H1 (cell line): ENCODE measurements at regions not wholly inside any gene's neighbourhood (a gene's known extent, or its start where the extent isn't known, plus 50 kb on each side); places are given as distances from the start of the nearest gene placed in this dataset.

Experiments
- CTCF ChIA-PET: fragments of 300-600 bp; sonication (Branson Sonifier 250); formaldehyde crosslinking; loops from one replicate; lab custom pipeline; 2021; ENCODE audit not compliant: partially characterized antibody; lab: Charles Lee
- POLR2A ChIA-PET: fragments of 300-600 bp; sonication (Branson Sonifier 250); formaldehyde crosslinking; loops from one replicate; lab custom pipeline; 2021; ENCODE audit warnings: inconsistent platforms; ENCODE audit not compliant: partially characterized antibody; lab: Charles Lee
- DNase-seq, 2 experiments: peaks; one replicate each; pipeline versions ENCODE4 v3.0.0 to v3.0.0-alpha.2; 2010 to 2022; ENCODE audit warnings: low spot score in 2 of 2, low read depth in 1 of 2, mixed read lengths in 1 of 2
- FAIRE-seq: peaks from 2 replicates; lab custom pipeline; 2011; peaks lifted over from hg19 to GRCh38; lab: Jason Lieb, UNC
- H2AFZ ChIP-seq: 2 replicates; pipeline ENCODE4 v1.8.1; 2012; ENCODE audit warnings: low read length, inconsistent platforms
- H2AK5ac ChIP-seq: 2 replicates; pipeline ENCODE4 v1.6.1; 2013; ENCODE audit warnings: low read depth, low read length
- H2BK120ac ChIP-seq: replicated peaks from 2 replicates; pipeline ENCODE3; 2013; ENCODE audit warnings: low read depth, low read length, inconsistent platforms
- H2BK12ac ChIP-seq: 2 replicates; pipeline ENCODE4 v1.6.1; 2013; ENCODE audit warnings: low read depth, low read length
- H2BK15ac ChIP-seq: 2 replicates; pipeline ENCODE4 v1.6.1; 2013; ENCODE audit warnings: low read length
- H2BK20ac ChIP-seq: 2 replicates; pipeline ENCODE4 v1.6.1; 2013; ENCODE audit warnings: low read length
- H2BK5ac ChIP-seq: 2 replicates; pipeline ENCODE4 v1.6.1; 2013; ENCODE audit warnings: low read depth, low read length
- H3K14ac ChIP-seq: 2 replicates; pipeline ENCODE4 v1.6.1; 2013; ENCODE audit warnings: inconsistent platforms; ENCODE audit not compliant: insufficient read length
- H3K18ac ChIP-seq: 2 replicates; pipeline ENCODE4 v1.6.1; 2013; ENCODE audit warnings: low read length; ENCODE audit errors: extremely low read depth
- H3K23ac ChIP-seq: 2 replicates; pipeline ENCODE4 v1.6.1; 2013; ENCODE audit warnings: inconsistent platforms; ENCODE audit not compliant: insufficient read length
- H3K23me2 ChIP-seq: 2 replicates; pipeline ENCODE4 v1.6.1; 2013; ENCODE audit warnings: low read depth, low read length
- H3K27ac ChIP-seq: 2 replicates; pipeline ENCODE4 v1.6.1; 2011; ENCODE audit warnings: low read depth, low read length, inconsistent platforms
- H3K27me3 ChIP-seq, 4 experiments: replicated peaks in 1 of 4; 1 replicate in 1 of 4; 2 replicates in 3 of 4; pipeline versions ENCODE4 v1.6.1 to v1.8.1; 2011 to 2013; ENCODE audit warnings: low read length in 3 of 4, mild to moderate bottlenecking in 3 of 4, inconsistent platforms in 2 of 4, mixed read lengths in 2 of 4, moderate library complexity in 1 of 4; ENCODE audit not compliant: control insufficient read depth in 3 of 4, insufficient read depth in 3 of 4; ENCODE audit errors: extremely low read depth in 1 of 4
- H3K36me3 ChIP-seq, 4 experiments: 2 replicates each; pipeline versions ENCODE4 v1.6.1 to v1.8.1; 2011 to 2013; ENCODE audit warnings: mild to moderate bottlenecking in 4 of 4, low read length in 3 of 4, moderate library complexity in 2 of 4, control low read depth in 1 of 4, inconsistent platforms in 1 of 4; ENCODE audit not compliant: insufficient read depth in 4 of 4, control insufficient read depth in 2 of 4
- H3K4ac ChIP-seq: replicated peaks from 2 replicates; pipeline ENCODE3; 2013; ENCODE audit warnings: low read length, low read depth, mixed read lengths, inconsistent platforms; ENCODE audit not compliant: insufficient read length
- H3K4me1 ChIP-seq, 4 experiments: replicated peaks in 1 of 4; 1 replicate in 1 of 4; 2 replicates in 3 of 4; pipeline versions ENCODE4 v1.6.1 to v1.8.1; 2011 to 2013; ENCODE audit warnings: low read length in 3 of 4, inconsistent platforms in 2 of 4, mixed read lengths in 1 of 4; ENCODE audit not compliant: insufficient read depth in 4 of 4, control insufficient read depth in 3 of 4
- H3K4me2 ChIP-seq, 2 experiments: 2 replicates each; pipeline versions ENCODE4 v1.6.1 to v1.8.1; 2011 to 2013; ENCODE audit warnings: low read depth in 2 of 2, low read length in 2 of 2, control low read depth in 1 of 2, inconsistent platforms in 1 of 2, mild to moderate bottlenecking in 1 of 2; ENCODE audit not compliant: insufficient read depth in 1 of 2
- H3K4me3 ChIP-seq, 4 experiments: fragments of 200-600, 300-600 bp in 1 of 4; sonication (generic), shearing (Covaris generic), sonication (Bioruptor Twin) in 1 of 4; 2 replicates each; pipeline versions ENCODE4 v1.5.1 to v1.8.1; 2011 to 2016; ENCODE audit warnings: low read length in 4 of 4, low read depth in 3 of 4, control low read depth in 2 of 4, inconsistent platforms in 2 of 4, mild to moderate bottlenecking in 2 of 4, mixed read lengths in 1 of 4, moderate library complexity in 1 of 4; ENCODE audit not compliant: insufficient read depth in 2 of 4; ENCODE audit errors: extremely low read depth in 1 of 4
- H3K56ac ChIP-seq: replicated peaks from 2 replicates; pipeline ENCODE3; 2013; ENCODE audit warnings: low read depth, mild to moderate bottlenecking, mixed read lengths, low read length, inconsistent platforms; ENCODE audit not compliant: insufficient read length
- H3K79me1 ChIP-seq: 2 replicates; pipeline ENCODE4 v1.6.1; 2013; ENCODE audit warnings: low read depth, low read length, control low read depth
- H3K79me2 ChIP-seq, 2 experiments: 2 replicates each; pipeline versions ENCODE4 v1.6.1 to v1.8.1; 2012 to 2013; ENCODE audit warnings: low read length in 2 of 2, mild to moderate bottlenecking in 2 of 2, inconsistent platforms in 1 of 2; ENCODE audit not compliant: insufficient read depth in 2 of 2, control insufficient read depth in 1 of 2
- H3K9ac ChIP-seq, 4 experiments: replicated peaks in 1 of 4; 1 replicate in 1 of 4; 2 replicates in 3 of 4; pipeline versions ENCODE4 v1.6.1 to v1.8.1; 2011 to 2013; ENCODE audit warnings: low read depth in 3 of 4, low read length in 3 of 4, control low read depth in 2 of 4, mild to moderate bottlenecking in 2 of 4, moderate library complexity in 2 of 4, inconsistent platforms in 1 of 4; ENCODE audit errors: extremely low read depth in 1 of 4
- H3K9me3 ChIP-seq, 2 experiments: 2 replicates each; pipeline versions ENCODE4 v1.6.1 to v1.8.1; 2012 to 2013; ENCODE audit warnings: mild to moderate bottlenecking in 2 of 2, moderate library complexity in 2 of 2, control low read depth in 1 of 2, inconsistent platforms in 1 of 2, low read depth in 1 of 2, low read length in 1 of 2, mixed read lengths in 1 of 2; ENCODE audit not compliant: insufficient read depth in 2 of 2
- H4K20me1 ChIP-seq, 2 experiments: replicated peaks in 1 of 2; 2 replicates each; pipeline versions ENCODE3 to v1.8.1; 2011 to 2013; ENCODE audit warnings: inconsistent platforms in 2 of 2, low read length in 2 of 2, mild to moderate bottlenecking in 1 of 2; ENCODE audit not compliant: insufficient read depth in 2 of 2, control insufficient read depth in 1 of 2
- H4K5ac ChIP-seq: 2 replicates; pipeline ENCODE4 v1.6.1; 2013; ENCODE audit warnings: low read length, low read depth, mixed read lengths, inconsistent platforms; ENCODE audit not compliant: insufficient read length
- H4K8ac ChIP-seq: 2 replicates; pipeline ENCODE4 v1.8.0; 2013; ENCODE audit warnings: mild to moderate bottlenecking, moderate library complexity, low read length, inconsistent platforms; ENCODE audit not compliant: insufficient read depth; ENCODE audit errors: extremely low read depth
- H4K91ac ChIP-seq: replicated peaks from 2 replicates; pipeline ENCODE3; 2013; ENCODE audit warnings: low read length, mixed read lengths, inconsistent platforms; ENCODE audit not compliant: insufficient read length
- CHD2 ChIP-seq: IDR thresholded peaks from 2 replicates; pipeline ENCODE4 v1.6.1; 2012; ENCODE audit warnings: low read length, improper control_type of control experiment
- EZH2 ChIP-seq: fragments of 200-600 bp; sonication (generic); IDR thresholded peaks from 2 replicates; pipeline ENCODE4 v1.7.1; 2012; ENCODE audit warnings: low read depth, mild to moderate bottlenecking, moderate library complexity, low read length, inconsistent platforms; ENCODE audit not compliant: severe bottlenecking
- RFX5 ChIP-seq: IDR thresholded peaks from 2 replicates; pipeline ENCODE4 v1.6.1; 2011; ENCODE audit warnings: low read depth, low read length, improper control_type of control experiment, borderline replicate concordance
- TEAD4 ChIP-seq: IDR thresholded peaks from 2 replicates; pipeline ENCODE4 v1.6.1; 2012; ENCODE audit warnings: low read depth, low read length, inconsistent platforms, mixed read lengths
- WGBS, 2 experiments: shearing (Covaris generic) in 1 of 2; methylation state at CpG; one replicate each; pipeline versions ENCODE4 v1.1.6 to v1.1.7; 2013 to 2015; ENCODE audit warnings: low lambda C conversion rate in 2 of 2, mixed read lengths in 2 of 2, inconsistent platforms in 1 of 2, low coverage in 1 of 2, missing lambda C conversion rate in 1 of 2; ENCODE audit not compliant: insufficient replicate concordance in 2 of 2, insufficient coverage in 1 of 2, insufficient read length in 1 of 2; ENCODE audit errors: extremely low coverage in 1 of 2, missing lambda C conversion rate in 1 of 2; 5-methylcytosine and 5-hydroxymethylcytosine counted together

DNA sequence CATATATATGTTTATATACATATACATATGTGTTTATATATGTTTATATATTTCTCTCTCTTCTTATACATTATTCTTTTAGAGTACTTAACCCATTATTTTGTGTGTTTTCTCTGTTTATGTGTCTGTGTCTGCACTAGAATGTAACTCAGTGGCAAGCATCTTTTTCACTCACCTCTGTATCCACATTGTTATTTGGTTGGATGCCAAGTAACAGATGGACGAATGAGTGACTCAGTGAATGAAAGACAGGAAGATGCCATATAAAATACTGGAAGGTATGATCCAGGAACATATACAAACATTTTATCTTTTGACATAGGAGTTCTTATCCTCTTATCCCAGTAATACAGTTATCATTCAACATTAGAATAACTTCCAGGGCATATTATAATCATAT lies 684.8 kb downstream of the RNF144A start:
- no peak overlapping the region for H3K14ac ChIP-seq
- no peaks in the 10 kb centered on the region for H3K27me3 ChIP-seq
- no peak overlapping the region for H3K56ac ChIP-seq
- no peaks in the 10 kb centered on the region for H3K36me3 ChIP-seq
- H2AK5ac ChIP-seq: no peak overlapping the region
- H2BK20ac ChIP-seq: no peak overlapping the region
- H3K23ac ChIP-seq: no peak overlapping the region
- WGBS, 2 experiments: 78% methylated on average over 1 of the region's 1 CpG; no CpG with 5 or more reads in 1 of the 2 experiments
- no peaks in the 10 kb centered on the region; a peak in 1 of 4 replicates for H3K9me3 ChIP-seq
- ChIA-PET POLR2A (no interaction called here), CTCF (no interaction called here)
- no peak overlapping the region for H2AFZ ChIP-seq
- no peak overlapping the region for H3K27ac ChIP-seq
- H4K91ac ChIP-seq: no peak overlapping the region
- H3K9ac ChIP-seq: no peak overlapping the region
- no peaks in the 10 kb centered on the region for H3K79me1 ChIP-seq
- no peaks in the 10 kb centered on the region for H3K23me2 ChIP-seq
- H3K18ac ChIP-seq: no peak overlapping the region
- DNase-seq (no peak), FAIRE-seq (no peak)
- no peak overlapping the region for H3K4me2 ChIP-seq
- no peak overlapping the region for H2BK5ac ChIP-seq
- no peak overlapping the region for H2BK15ac ChIP-seq
- H2BK120ac ChIP-seq: no peak overlapping the region
- no peaks in the 10 kb centered on the region for H3K79me2 ChIP-seq
- H2BK12ac ChIP-seq: no peak overlapping the region
- no peak overlapping the region for H3K4me3 ChIP-seq
- no peaks in the 10 kb centered on the region for H4K20me1 ChIP-seq
- H4K5ac ChIP-seq: no peak overlapping the region
- no peak overlapping the region for H3K4ac ChIP-seq
- H4K8ac ChIP-seq: no peak overlapping the region
- TF ChIP-seq RFX5: no peak
- no peak for TF ChIP-seq TEAD4
- no peak for TF ChIP-seq EZH2
- no peak for TF ChIP-seq CHD2
- no peaks in the 10 kb centered on the region for H3K4me1 ChIP-seq
